ENCODE measurements at regions not wholly inside any gene's neighbourhood (a gene's known extent, or its start where the extent isn't known, plus 50 kb on each side); places are given as distances from the start of the nearest gene placed in this dataset.
A peak's percentile ranks its signal among the peaks of the same experiment; 100 is the strongest.

GRCh38 chr6:147699637-147700036 is 191.1 kb downstream of the SAMD5 start:
- no peak for TF ChIP-seq CTCF (conservative IDR thresholded peaks at IDR 0.05; ENCODE audit: low read depth, low read length)
- H3K4me3 ChIP-seq (ENCODE audit: low read length) = no peak overlapping the region
- DNase-seq (ENCODE audit: low read depth) = no peak

DNA sequence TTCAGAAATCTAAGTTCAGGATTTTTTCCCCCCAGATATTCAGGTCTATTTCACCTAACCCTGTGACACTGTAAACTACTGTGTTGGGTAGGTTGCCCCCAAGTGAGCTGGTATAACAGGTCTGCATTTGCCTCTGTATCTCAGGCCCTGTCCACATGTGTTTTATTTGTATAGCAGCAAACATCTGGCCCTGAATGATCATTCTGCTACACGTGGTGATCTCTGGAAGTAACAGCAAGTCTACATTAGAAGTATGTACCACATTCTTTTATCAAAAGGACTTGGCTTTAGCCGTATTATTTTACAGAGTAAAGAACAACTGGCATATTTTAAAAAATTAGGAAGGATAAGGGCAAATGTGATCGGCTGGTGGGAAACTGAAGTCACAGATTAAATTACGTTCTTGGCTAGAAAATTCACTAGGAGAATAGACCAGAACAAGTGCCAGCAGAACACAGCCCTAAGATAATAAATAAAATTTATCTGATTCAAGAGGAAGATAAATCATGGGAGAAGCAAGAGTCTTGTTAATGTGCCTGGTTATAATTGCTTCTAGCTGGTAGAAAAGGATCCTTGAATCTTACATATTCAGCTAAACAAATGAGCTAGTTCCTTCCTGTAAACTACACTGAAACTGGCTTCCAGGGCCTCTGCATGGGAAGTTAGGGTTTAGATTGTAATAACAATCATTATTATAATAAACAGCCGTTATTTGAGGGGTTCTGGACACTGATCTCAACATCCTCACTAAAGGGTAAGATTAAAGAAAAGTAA is 192.1 kb downstream of the SAMD5 start:
- no peak for DNase-seq (ENCODE audit: low read depth)
- H3K4me3 ChIP-seq (ENCODE audit: low read length) = no peak overlapping the region
- no peak for TF ChIP-seq CTCF (conservative IDR thresholded peaks at IDR 0.05; ENCODE audit: low read depth, low read length)

DNA sequence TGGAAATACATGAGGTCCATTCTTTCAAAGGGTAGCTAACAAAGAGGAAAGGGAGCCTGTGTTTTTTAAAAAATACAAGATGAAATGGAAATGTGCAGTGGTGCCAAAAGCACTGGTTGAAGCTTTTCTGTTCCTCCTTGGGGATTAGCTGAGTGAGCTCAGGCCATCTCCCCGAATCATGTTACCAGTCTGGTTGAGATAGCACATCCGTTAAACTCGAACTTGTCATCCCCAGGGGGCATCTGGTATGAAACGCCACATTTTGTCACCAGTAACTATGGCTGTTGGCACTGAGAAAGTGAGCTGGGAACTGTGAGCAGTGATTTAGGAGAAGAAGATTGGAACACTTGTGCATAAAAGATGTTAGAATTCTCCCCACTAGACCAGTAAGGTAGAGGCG is 196.2 kb downstream of the SAMD5 start:
- no peak for DNase-seq (ENCODE audit: low read depth)
- TF ChIP-seq CTCF (conservative IDR thresholded peaks at IDR 0.05; ENCODE audit: low read depth, low read length) = no peak
- no peak overlapping the region for H3K4me3 ChIP-seq (ENCODE audit: low read length)

- H3K4me3 ChIP-seq (ENCODE audit: low read length) = no peak overlapping the region
- no peak for TF ChIP-seq CTCF (conservative IDR thresholded peaks at IDR 0.05; ENCODE audit: low read depth, low read length)
- no peak for DNase-seq (ENCODE audit: low read depth)
These were observed 199.0 kb downstream of the SAMD5 start for GRCh38 chr6:147707524-147707923.

DNA sequence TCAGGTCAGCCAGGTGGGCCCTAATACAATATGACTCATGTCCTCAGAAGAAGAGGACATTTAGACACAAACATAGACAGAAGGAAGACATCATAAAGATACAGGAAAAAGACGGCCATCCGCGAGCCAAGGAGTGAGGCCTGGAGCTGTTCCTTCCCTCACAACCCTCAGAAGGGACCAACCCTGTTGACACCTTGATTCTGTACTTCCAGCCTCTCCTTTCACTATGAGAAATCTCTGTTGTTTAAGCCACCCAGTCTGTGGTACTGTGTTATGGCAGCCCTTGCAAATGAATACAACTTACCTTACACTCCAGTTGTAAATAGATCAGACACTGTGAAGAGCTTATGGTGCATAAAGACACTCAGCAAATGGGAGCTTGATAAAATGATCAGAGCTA is 199.7 kb downstream of the SAMD5 start:
- no peak overlapping the region for H3K4me3 ChIP-seq (ENCODE audit: low read length)
- no peak for DNase-seq (ENCODE audit: low read depth)
- TF ChIP-seq CTCF (conservative IDR thresholded peaks at IDR 0.05; ENCODE audit: low read depth, low read length) = no peak

GRCh38 chr6:147709396-147710272 is 201.1 kb downstream of the SAMD5 start:
- peak; percentile 22 for DNase-seq (ENCODE audit: low read depth)
- TF ChIP-seq CTCF (conservative IDR thresholded peaks at IDR 0.05; ENCODE audit: low read depth, low read length) = no peak

More at GRCh38 chr6:147709396-147710272, 201.1 kb downstream of the SAMD5 start:
- H3K4me3 ChIP-seq (ENCODE audit: low read length) = no peak overlapping the region

Data from retinal pigment epithelial cell (primary cell).